ENCODE measurements at regions not wholly inside any gene's neighbourhood (a gene's known extent, or its start where the extent isn't known, plus 50 kb on each side); places are given as distances from the start of the nearest gene placed in this dataset.
"Not testable (repeated sequence)": the region's sequence is repeated elsewhere in the genome, so short reads cannot be mapped to it uniquely, and the experiment has no call there.

- DNase-seq (ENCODE audit: low read depth in 2 of 2), result no peak
Measured at GRCh38 chr5:159586921-159587320, 256.6 kb upstream of the IL12B start.

GRCh38 chr5:159588941-159589340, 258.7 kb upstream of the IL12B start:
- DNase-seq (ENCODE audit: low read depth in 2 of 2), result no peak

GRCh38 chr5:159593518-159594073, 263.3 kb upstream of the IL12B start:
- no peak for DNase-seq (ENCODE audit: low read depth in 2 of 2)

- DNase-seq (ENCODE audit: low read depth in 2 of 2), result not testable (repeated sequence)
Measured at GRCh38 chr5:159595561-159595960, 265.3 kb upstream of the IL12B start.

GRCh38 chr5:159601216-159601615, 270.9 kb upstream of the IL12B start:
- DNase-seq (ENCODE audit: low read depth in 2 of 2), result no peak

- no peak for DNase-seq (ENCODE audit: low read depth in 2 of 2)
Measured at GRCh38 chr5:159602434-159602833, 272.1 kb upstream of the IL12B start.

- no peak for DNase-seq (ENCODE audit: low read depth in 2 of 2)
Measured at GRCh38 chr5:159605585-159605984, 275.3 kb upstream of the IL12B start.

DNA sequence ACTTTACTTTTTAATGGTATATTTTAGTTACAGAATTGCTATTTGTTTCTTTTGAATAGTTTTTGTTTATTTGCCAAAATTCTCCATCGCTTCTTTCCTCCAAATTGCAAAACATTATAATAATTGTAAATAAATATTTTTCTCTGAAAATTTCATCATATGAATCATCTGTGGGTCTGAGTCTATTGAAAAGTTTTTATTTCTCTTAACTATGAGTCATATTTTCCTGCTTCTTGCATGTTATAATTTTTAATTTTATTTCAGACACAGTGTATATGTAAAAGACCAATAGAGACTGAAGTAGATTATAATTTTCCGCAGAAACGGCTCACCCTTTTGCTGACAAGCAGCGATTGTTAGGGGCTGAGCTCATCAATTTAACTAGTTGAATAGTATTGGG, 279.1 kb upstream of the IL12B start:
- DNase-seq (ENCODE audit: low read depth in 2 of 2), result no peak

GRCh38 chr5:159610966-159611579, 280.8 kb upstream of the IL12B start:
- DNase-seq (ENCODE audit: low read depth in 2 of 2), result no peak

DNA sequence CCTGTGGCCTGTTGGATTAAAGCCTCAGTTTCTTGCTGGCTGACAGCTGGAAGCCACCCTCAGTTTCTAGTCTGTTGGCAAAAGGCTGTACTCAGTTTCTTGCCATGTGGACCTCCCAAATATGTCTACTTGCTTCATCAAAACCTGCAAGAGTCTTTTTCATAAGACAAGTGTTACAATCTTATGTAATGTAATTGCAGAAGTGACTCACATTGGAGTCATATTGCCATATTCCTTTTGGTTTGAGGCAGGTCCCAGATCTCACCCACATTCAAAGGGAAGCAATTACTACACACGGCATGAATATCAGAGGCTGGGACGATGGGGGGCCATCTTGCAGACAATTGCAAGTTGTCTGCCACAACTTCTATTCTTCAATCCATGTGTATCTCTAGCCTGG, 286.7 kb upstream of the IL12B start:
- DNase-seq (ENCODE audit: low read depth in 2 of 2), result no peak

DNA sequence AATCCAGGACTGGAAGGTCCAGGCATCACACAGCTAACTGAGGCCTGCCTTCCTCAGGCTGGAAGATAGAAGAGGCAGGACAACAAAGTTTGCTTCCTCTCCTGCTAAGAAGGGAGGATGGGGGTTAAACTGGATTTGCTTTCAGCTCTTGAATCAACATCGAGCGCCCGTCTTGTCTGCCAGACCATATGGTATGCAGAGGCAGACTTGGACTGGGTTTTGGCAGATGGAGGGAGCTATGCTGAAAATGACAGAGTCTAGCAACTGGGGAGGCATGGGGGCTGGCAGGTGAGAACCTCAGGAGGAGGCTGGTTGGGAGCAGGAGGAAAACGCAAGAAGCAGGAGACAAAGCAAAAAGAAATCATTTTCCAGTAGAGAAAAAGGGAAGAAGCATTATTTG, 289.5 kb upstream of the IL12B start:
- DNase-seq (ENCODE audit: low read depth in 2 of 2), result no peak

GRCh38 chr5:159620853-159621540, 290.7 kb upstream of the IL12B start:
- no peak for DNase-seq (ENCODE audit: low read depth in 2 of 2)

DNA sequence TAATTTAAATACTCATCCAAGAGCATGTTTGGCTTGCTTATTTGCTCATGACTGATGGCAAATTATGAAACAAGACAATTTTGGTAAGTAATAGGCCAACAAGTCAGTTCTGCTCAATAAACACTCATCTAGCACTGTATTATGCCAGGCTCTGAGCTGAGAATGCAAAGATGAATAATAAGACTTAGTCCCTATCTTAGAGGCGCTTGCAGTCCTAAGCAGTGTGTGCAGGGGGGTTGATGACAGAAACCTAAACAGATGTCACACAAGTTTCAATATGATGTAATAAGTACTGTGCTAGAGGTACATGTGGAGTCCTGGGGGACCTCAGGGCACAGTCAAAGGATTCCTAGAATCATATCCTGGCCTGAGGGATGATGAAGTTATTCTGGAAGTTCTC, 287.6 kb upstream of the ADRA1B start:
- DNase-seq (ENCODE audit: low read depth in 2 of 2), result no peak

DNA sequence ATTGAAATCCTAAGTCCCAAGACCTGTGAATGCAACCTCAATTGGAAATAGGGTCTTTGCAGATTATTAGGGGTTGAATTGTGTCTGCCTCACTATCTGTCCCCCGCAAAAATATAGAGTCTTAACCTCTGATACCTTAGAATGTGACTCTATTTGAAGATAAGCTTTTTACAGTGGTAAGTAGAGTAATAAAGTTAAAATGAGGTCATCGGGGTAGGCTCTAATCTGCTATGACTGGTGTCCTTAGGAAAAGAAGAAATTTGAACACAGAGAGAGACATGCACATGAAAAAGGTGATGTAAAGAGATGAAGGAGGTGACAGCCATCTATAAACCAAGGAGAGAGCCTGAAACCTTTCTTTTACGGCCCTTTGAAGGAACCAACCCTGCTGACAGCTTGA, 287.1 kb upstream of the ADRA1B start:
- DNase-seq (ENCODE audit: low read depth in 2 of 2), result no peak

GRCh38 chr5:159630545-159630944, 285.7 kb upstream of the ADRA1B start:
- DNase-seq (ENCODE audit: low read depth in 2 of 2), result no peak

DNA sequence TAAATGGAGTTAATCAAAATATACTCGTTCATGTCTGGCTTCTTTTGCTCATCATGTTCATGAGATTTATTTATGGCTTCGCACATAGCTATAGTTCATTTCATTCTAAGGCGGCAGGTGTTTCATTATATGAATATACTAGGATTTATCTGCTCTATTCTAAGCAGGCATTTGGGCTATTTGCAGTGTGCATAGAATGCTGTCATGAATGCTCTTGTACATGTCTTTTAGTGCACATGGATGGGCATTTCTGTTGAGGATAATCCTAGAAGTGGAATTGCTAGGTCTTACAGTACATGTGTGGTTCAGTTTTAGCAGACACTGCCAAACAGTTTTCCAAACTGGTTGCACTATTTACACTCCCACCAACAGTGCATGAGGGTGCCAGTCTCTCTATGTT, 285.3 kb upstream of the ADRA1B start:
- DNase-seq (ENCODE audit: low read depth in 2 of 2), result no peak

DNA sequence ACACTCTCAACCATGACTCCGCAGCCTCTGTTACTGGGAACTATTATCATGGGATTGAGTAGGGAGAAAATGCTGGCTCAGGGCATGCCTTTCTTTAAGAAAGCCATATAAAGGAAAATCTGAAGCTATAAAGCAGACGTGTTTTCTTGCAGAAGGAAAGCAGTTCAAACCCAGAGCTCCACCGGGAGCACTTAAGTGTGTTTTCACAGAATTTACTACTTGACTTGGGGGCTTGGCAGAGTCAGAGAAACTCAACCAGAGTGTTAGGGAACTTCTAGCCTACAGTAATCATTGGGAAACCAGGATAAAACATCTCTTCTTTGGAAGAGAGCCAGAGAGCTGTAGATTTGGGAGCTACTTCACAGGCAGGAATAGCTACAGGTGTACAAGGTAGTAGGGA, 283.4 kb upstream of the ADRA1B start:
- no peak for DNase-seq (ENCODE audit: low read depth in 2 of 2)

GRCh38 chr5:159638481-159638880, 277.8 kb upstream of the ADRA1B start:
- DNase-seq (ENCODE audit: low read depth in 2 of 2), result no peak

DNA sequence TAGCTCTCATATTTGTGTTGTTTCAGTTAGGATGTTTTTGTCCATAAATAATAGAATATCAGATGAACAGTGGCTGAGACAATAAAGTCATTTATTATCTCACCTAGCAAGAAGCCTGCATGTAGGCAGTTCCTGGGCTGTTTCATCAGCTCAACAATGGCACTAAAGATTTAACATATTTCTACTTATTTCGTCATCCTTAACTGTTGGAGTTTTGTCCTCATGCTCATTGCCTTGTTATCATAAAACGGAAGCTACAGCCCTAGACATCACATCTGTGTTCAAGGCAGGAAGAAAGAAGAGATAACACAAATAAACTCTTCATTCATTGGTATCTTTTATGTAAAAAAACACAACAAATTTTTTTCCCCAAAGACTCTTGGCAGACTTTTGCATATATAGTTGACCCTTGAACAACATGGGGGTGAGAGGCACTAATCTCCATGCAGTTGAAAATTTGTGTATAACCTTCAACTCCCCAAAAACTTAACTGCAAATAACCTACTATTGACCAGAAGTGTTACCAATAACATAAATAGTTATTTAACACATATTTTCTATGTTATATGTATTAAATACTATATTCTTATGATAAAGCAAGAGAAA, 277.2 kb upstream of the ADRA1B start:
- DNase-seq (ENCODE audit: low read depth in 2 of 2), result no peak

DNA sequence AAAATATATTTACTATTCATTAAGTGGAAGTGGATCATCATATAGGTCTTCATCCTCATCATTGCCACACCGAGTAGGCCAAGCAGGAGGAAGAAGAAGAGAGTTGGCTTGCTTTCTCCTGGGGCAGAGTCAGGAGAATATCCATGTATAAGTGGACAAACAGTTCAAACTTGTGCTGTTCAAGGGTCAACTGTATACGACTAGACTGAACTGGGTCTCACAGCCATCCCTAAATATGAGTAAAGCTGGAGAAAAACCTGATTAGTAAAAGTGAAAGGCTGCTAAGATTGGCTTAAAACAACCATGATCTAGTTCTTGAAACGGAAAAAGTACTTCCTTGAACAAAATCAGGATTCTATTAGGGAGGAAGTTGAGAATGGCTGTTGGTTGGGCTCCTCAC, 276.7 kb upstream of the ADRA1B start:
- DNase-seq (ENCODE audit: low read depth in 2 of 2), result no peak

DNA sequence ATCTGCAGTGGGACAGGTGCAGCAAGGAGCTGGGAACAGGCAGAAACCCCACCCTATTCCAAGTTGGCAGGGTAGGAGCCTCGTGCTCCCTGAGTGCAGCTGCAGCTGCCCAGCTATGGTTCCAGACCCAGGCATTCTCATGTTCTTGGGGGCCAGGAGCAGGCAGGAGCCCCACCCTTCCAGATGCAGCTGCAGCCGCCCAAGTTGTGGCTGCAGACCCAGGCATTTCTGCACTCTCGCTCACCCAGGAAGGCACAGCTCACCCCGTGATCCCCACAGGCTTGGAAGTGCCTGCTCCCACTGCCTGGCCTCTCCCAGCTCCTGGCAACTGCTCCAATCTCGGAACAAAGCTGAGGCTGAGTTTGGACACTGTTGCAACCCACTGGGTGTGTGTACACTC, 275.8 kb upstream of the ADRA1B start:
- no peak for DNase-seq (ENCODE audit: low read depth in 2 of 2)

DNA sequence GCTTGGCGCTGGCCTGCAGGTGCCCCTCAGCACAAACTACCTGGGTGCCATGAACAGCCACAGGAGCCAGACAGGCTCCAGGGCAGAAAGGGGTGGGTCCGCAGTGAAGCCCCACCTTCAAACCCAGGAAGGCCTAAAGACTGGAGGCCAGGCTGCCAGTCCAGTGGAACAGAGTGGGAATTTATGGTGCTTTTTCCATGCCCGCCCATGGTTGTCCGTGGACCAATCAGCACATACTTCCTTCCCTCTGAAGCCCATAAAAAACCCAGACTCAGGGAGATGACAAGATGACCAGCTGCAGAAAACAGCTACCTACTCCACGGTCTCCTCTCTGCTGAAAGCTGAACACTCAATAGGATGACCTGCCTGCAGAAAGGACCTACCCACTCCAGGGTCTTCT, 275.4 kb upstream of the ADRA1B start:
- no peak for DNase-seq (ENCODE audit: low read depth in 2 of 2)

- DNase-seq (ENCODE audit: low read depth in 2 of 2), result no peak
Measured at GRCh38 chr5:159641371-159642039, 274.8 kb upstream of the ADRA1B start.

Data from stimulated activated CD4-positive, alpha-beta T cell treated with anti-CD3 and anti-CD28 coated beads, Interleukin-15, amount 100 ng/mL, for 48 hours (primary cell).